Panc1 (cell line): ENCODE measurements at regions not wholly inside any gene's neighbourhood (a gene's known extent, or its start where the extent isn't known, plus 50 kb on each side); places are given as distances from the start of the nearest gene placed in this dataset.
A peak's percentile ranks its signal among the peaks of the same experiment; 100 is the strongest.

ENCODE experiments used
- ATAC-seq: fragments of 200-7000 bp; cut with Tn5 transposase; 2 replicates; pipeline ENCODE4 v1.9.1; 2020; ENCODE audit warnings: mild to moderate bottlenecking, moderate library complexity
- BruUV-seq: library from RNA; stranded (reverse); fragments of 400-500 nt; replicated peaks from 2 replicates; lab custom pipeline; 2021; lab: Mats Ljungman, UMichigan
- CTCF ChIA-PET: fragments of 300-600 bp; sonication (Branson Sonifier 250); formaldehyde crosslinking; loops from one replicate; lab custom pipeline; 2022; ENCODE audit warnings: antibody characterized with exemption; lab: Charles Lee
- POLR2A ChIA-PET: fragments of 300-600 bp; sonication (Branson Sonifier 250); formaldehyde crosslinking; loops from one replicate; lab custom pipeline; 2022; ENCODE audit warnings: antibody characterized with exemption; lab: Charles Lee
- DNase-seq: peaks from one replicate; pipeline ENCODE4 v3.0.0-alpha.2; 2010; ENCODE audit warnings: low read depth, low spot score
- H3K27ac ChIP-seq: 2 replicates; pipeline ENCODE4 v1.5.1; 2011; ENCODE audit warnings: mild to moderate bottlenecking, low read length, inconsistent platforms
- H3K27me3 ChIP-seq: fragments of 200-500 bp; sonication (Bioruptor generic); 2 replicates; pipeline ENCODE4 v1.6.0; 2014; ENCODE audit warnings: low read length, inconsistent platforms; ENCODE audit not compliant: control insufficient read depth, insufficient read depth
- H3K36me3 ChIP-seq: fragments of 200-500 bp; sonication (Bioruptor generic); 2 replicates; pipeline ENCODE4 v1.5.1; 2014; ENCODE audit warnings: inconsistent platforms, mild to moderate bottlenecking, low read length, moderate library complexity; ENCODE audit not compliant: control insufficient read depth, insufficient read depth
- H3K4me1 ChIP-seq: 2 replicates; pipeline ENCODE4 v1.5.1; 2011; ENCODE audit warnings: inconsistent platforms, mild to moderate bottlenecking, low read length, moderate library complexity; ENCODE audit not compliant: control insufficient read depth, insufficient read depth
- H3K4me3 ChIP-seq, 2 experiments: 2 replicates each; pipeline ENCODE4 v1.5.1; 2011 to 2012; ENCODE audit warnings: low read depth in 2 of 2, low read length in 2 of 2, mild to moderate bottlenecking in 2 of 2, inconsistent platforms in 1 of 2, moderate library complexity in 1 of 2
- H3K9me3 ChIP-seq: fragments of 200-500 bp; sonication (Bioruptor generic); 2 replicates; pipeline ENCODE4 v1.5.1; 2014; ENCODE audit warnings: low read depth, mild to moderate bottlenecking, inconsistent platforms, low read length, moderate library complexity; ENCODE audit not compliant: control insufficient read depth, insufficient read depth
- CTCF ChIP-seq: fragments of 450-650 bp; IDR thresholded peaks from 2 replicates; pipeline ENCODE4 v1.5.1; 2017; ENCODE audit warnings: mild to moderate bottlenecking
- POLR2AphosphoS5 ChIP-seq: IDR thresholded peaks from 2 replicates; pipeline ENCODE4 v1.6.1; 2012; ENCODE audit warnings: mild to moderate bottlenecking, low read depth, low read length, moderate library complexity
- REST ChIP-seq, 2 experiments: IDR thresholded peaks; 2 replicates each; pipeline ENCODE4 v1.6.1; 2011 to 2012; ENCODE audit warnings: low read depth in 2 of 2, control low read depth in 1 of 2, low read length in 1 of 2, mild to moderate bottlenecking in 1 of 2, moderate library complexity in 1 of 2; ENCODE audit not compliant: insufficient read depth in 1 of 2
- SIN3A ChIP-seq: IDR thresholded peaks from 2 replicates; pipeline ENCODE4 v1.6.1; 2012; ENCODE audit warnings: low read depth, mild to moderate bottlenecking, low read length, moderate library complexity, borderline replicate concordance; ENCODE audit not compliant: insufficient read depth
- TCF7L2 ChIP-seq: IDR thresholded peaks from 2 replicates; pipeline ENCODE4 v1.6.1; 2011; ENCODE audit warnings: mild to moderate bottlenecking, low read depth, low read length, inconsistent platforms
- in situ Hi-C: cut with HindIII; loops from 2 replicates; pipeline ENCODE4 v1.10.0; 2016; ENCODE audit warnings: low sequenced_read_pairs, low pct_unique_long_range_greater_than_20kb
- intact Hi-C: fragments of 100-400 bp; cut with micrococcal nuclease; formaldehyde crosslinking; loops from one replicate; pipeline ENCODE4 v1.10.0; 2022; ENCODE audit not compliant: unreplicated experiment

GRCh38 chr4:4663028-4663427 is 121.2 kb upstream of the STX18 start:
- intact Hi-C loops = no loop called here
- ATAC-seq = peak; percentile 72
- H3K27ac ChIP-seq = no peak overlapping the region

GRCh38 chr4:4662230-4662629 is 120.4 kb upstream of the STX18 start:
- in situ Hi-C loops = no loop called here
- CTCF ChIA-PET = no interaction called here
- Histone ChIP-seq H3K4me3 (no peak overlapping the region), H3K4me1 (no peaks in the 10 kb centered on the region; the same call in 1 of the 2 replicates), H3K27ac (no peak overlapping the region), H3K9me3 (no peaks in the 10 kb centered on the region), H3K27me3 (no peaks in the 10 kb centered on the region), H3K36me3 (no peaks in the 10 kb centered on the region)
- ATAC-seq (peak; percentile 8; the same call in 1 of the 2 replicates), DNase-seq (no peak)
- no TSS peak for BruUV-seq
- POLR2A ChIA-PET = no interaction called here
- no peak for TF ChIP-seq CTCF
- TF ChIP-seq REST (IDR thresholded peaks at IDR 0.05; ENCODE audit: insufficient read depth in 1 of 2, low read depth in 2 of 2, low read length in 1 of 2) = no peak
- no peak for TF ChIP-seq POLR2AphosphoS5
- TF ChIP-seq SIN3A = no peak
- no peak for TF ChIP-seq TCF7L2
- intact Hi-C loops = no loop called here

More at GRCh38 chr4:4663028-4663427, 121.2 kb upstream of the STX18 start:
- Histone ChIP-seq H3K4me1 (no peaks in the 10 kb centered on the region; the same call in 1 of the 2 replicates), H3K36me3 (no peaks in the 10 kb centered on the region), H3K9me3 (no peaks in the 10 kb centered on the region), H3K27me3 (no peaks in the 10 kb centered on the region), H3K4me3 (no peak overlapping the region)
- POLR2A ChIA-PET = no interaction called here
- in situ Hi-C loops = no loop called here
- TF ChIP-seq SIN3A (no peak), POLR2AphosphoS5 (peak; percentile 25; the same call in 1 of the 2 replicates)
- CTCF ChIA-PET = no interaction called here
- no TSS peak for BruUV-seq
- no peak for DNase-seq

- ATAC-seq (peak; percentile 83), DNase-seq (peak; percentile 67)
- Histone ChIP-seq H3K4me3 (no peak overlapping the region), H3K27me3 (no peaks in the 10 kb centered on the region), H3K4me1 (no peaks in the 10 kb centered on the region; the same call in 1 of the 2 replicates), H3K27ac (peak overlapping the region; percentile 39; the same call in 1 of the 2 replicates), H3K36me3 (no peaks in the 10 kb centered on the region), H3K9me3 (no peaks in the 10 kb centered on the region)
- intact Hi-C loops (no loop called here), in situ Hi-C loops (no loop called here)
- no peak for TF ChIP-seq POLR2AphosphoS5
- TF ChIP-seq CTCF = no peak
- TF ChIP-seq SIN3A = no peak
- TF ChIP-seq REST (IDR thresholded peaks at IDR 0.05; ENCODE audit: insufficient read depth in 1 of 2, low read depth in 2 of 2, low read length in 1 of 2) = no peak
- no peak for TF ChIP-seq TCF7L2
- ChIA-PET CTCF (no interaction called here), POLR2A (no interaction called here)
- BruUV-seq = no TSS peak
These were observed 118.2 kb upstream of the STX18 start for GRCh38 chr4:4659871-4660651.
